EL (cell line): ENCODE measurements at regions not wholly inside any gene's neighbourhood (a gene's known extent, or its start where the extent isn't known, plus 50 kb on each side); places are given as distances from the start of the nearest gene placed in this dataset.
"Not testable (repeated sequence)": the region's sequence is repeated elsewhere in the genome, so short reads cannot be mapped to it uniquely, and the experiment has no call there.

Source experiments
- DNase-seq: peaks from one replicate; pipeline ENCODE4 v3.0.0-alpha.2; 2016

GRCh38 chr6:27770724-27771123, 141.5 kb downstream of the OR2B2 start:
- no peak for DNase-seq

- DNase-seq: no peak
These were observed 143.6 kb downstream of the OR2B2 start for GRCh38 chr6:27768556-27768955.

DNA sequence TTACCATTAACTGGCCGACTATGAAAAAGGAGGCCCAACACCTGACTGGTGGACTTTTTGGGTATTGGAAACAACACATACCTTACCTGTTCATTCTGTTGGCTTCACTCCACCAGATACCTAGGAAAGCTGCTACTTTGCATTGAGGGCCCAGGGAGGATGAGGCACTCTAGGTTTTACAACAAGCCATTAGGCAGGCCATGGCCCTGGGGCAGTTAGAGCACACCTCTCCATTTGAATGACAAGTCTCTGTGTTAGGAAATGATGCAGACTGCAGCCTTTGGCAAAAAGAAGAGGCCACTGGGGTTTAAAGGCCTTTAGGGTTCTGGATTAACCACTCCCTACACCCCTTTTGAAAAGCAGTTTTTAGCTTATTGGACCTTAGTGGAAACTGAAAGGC, 144.3 kb downstream of the OR2B2 start:
- no peak for DNase-seq

DNA sequence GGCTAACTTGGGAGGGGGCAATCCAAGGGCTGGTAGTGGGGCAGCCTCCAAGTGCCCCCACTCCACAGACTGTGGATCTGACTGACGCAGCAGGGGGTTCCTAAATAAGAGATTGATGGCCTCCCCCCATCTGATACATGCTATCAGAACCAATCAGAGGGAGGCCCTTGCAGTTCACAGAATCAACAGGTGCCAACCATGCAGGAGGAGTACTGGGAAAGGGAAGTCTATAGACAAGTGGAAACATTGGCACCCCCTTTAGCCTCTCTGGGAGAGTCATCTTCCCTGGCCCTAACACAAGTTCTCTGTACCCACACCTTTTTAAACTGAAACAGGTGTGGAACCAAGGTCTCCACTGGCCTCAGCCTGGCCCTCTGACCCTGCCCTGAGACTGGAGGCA, 145.8 kb downstream of the OR2B2 start:
- no peak for DNase-seq

DNA sequence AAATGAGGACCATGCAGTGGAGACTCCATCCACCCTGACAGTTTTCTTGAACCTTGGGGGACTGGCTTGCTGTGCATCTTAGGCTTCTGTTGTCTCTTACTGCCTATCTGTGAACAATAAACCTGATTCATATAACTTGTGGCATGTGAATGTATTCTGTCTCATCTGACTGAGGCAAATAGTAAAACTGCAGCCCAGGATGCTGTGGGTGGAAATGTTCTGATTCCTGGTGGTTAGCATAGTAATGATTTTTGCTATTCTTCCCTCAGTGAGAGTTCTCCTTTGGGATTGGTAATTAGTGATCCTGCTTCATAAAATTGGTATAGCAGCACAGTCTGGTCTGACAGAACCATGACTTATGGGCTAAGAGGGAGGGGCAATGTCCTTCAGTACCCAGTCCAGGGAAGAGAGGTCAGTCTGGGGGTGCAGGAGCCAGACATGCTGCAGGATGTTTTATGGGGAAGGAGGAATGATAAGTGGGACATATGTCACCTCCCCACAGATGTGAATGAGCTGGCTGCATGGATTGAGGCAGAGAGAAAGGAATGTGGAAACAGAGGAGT, 147.1 kb downstream of the OR2B2 start:
- DNase-seq: no peak

DNA sequence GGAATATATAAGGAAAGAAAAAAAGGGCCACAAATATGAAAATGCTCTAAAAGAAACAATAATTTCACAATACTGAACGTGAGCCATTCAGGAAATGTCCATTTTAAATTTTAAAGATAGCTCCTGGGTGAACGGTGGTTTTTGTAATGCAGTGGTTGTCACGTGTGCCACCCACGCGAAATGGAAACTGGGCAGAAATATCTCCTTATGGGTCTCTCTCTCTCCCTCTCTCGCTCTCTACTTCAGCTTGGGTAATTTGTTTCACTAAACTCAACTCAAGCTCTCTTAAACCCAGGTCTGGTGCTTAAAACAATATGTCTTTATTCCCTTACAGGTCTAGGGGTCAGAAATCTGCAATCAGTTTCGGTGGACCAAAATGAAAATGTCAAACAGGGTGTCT, 150.8 kb downstream of the OR2B2 start:
- DNase-seq: no peak

DNA sequence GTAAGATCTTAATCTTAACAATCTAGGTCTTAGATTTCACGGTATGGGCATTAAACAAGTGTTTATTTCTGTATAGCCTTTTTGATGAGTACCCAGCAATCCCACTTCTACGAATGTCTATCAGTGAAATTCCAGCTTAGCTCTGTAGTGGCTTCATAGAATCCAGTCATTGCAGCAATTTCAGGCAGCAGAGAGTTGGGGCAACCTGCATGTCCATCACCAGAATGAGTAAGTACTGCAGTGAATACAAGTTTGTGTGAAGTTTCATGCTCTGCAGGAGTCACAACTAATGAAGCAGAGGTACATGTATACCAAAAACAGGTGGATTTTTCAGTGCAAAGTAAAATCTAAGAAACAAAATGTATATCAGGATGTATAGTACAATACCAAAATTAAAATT, 151.7 kb downstream of the OR2B2 start:
- no peak for DNase-seq

DNA sequence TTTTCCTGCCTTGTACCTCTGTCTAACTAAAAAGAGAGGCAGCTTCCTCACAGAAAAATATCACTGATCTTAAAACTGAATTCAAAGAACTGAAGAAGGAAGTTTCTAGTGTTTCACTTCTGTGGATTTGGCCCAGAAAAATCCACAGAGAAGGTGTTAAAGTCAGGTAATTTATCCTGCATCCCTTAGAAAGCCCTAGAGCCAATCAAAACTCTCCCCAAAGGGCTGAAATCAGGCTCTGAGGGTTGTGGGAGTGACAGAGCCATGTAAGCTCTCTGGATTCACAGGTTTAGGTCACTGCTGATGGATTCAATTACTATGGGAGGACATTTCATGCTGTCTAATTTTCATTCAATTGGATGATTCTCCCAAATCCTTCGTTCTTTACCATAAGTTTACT, 152.3 kb downstream of the OR2B2 start:
- DNase-seq: no peak

DNA sequence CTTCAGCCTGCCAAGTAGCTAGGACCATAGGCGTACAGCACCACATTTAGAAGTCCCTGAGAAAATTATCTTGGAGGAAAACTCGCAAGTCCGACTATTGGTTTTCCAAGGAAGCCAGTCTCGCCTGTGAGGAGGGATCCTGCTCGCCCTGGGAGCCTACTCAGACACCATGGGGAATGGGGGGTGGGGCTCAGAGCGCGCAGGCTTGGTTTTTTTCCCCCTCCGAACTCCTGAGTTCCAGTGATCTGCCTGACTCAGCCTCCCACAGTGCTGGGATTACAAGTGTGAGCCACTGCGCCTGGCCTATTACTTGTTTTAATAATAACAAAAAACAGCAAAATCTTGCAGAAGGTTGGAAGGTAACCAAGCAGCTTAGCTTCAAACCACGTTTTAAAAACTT, 153.7 kb downstream of the OR2B2 start:
- DNase-seq: no peak

- DNase-seq: no peak
These were observed 154.9 kb downstream of the OR2B2 start for GRCh38 chr6:27757307-27757706.

GRCh38 chr6:27755768-27756167, 156.4 kb downstream of the OR2B2 start:
- no peak for DNase-seq

- DNase-seq: no peak
These were observed 157.8 kb downstream of the OR2B2 start for GRCh38 chr6:27754408-27754782.

DNA sequence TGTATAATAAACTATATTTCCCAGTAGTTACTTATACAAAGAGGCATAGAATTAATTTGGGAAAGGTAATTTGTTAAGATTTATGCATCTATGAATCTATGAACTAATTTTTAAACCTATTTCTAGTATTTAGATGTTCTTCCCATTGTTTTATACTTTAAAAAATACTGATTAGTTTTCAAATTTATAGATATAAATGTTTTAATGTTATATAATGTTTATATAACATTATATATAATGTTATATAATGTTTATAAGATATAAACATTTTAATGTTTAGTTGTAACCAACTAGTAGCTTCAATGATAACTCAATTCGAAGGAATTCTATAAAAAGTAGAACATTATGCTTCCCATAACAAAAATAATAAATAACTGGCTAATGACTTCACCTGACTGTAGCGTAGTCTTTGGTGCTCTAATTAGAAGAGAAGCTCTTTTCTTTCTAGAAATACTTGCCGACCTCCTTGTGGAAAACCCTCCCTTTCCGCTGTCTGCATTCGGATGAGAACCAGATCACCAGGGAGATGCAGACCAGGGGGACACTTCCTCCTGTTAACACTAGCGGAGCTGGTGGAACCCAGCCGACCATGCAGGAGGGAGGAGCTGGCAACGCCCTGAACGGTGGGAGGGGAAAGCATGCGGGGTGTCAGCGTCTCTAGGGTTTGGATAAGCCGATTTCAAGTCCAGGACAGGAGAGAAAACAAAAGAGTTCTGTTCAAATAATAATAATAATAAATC, 158.4 kb downstream of the OR2B2 start:
- DNase-seq: peak; percentile 91

- peak; percentile 84 for DNase-seq
These were observed 159.9 kb downstream of the OR2B2 start for GRCh38 chr6:27752038-27752885.

- DNase-seq: no peak
These were observed 163.5 kb downstream of the OR2B2 start for GRCh38 chr6:27748661-27749060.

GRCh38 chr6:27747637-27748036, 164.6 kb downstream of the OR2B2 start:
- no peak for DNase-seq

- DNase-seq: not testable (repeated sequence)
These were observed 165.3 kb downstream of the OR2B2 start for GRCh38 chr6:27746860-27747259.

GRCh38 chr6:27743787-27744186, 168.4 kb downstream of the OR2B2 start:
- DNase-seq: no peak

- DNase-seq: no peak
These were observed 169.2 kb downstream of the OR2B2 start for GRCh38 chr6:27742833-27743573.

- DNase-seq: not testable (repeated sequence)
These were observed 172.3 kb downstream of the OR2B2 start for GRCh38 chr6:27739902-27740301.

GRCh38 chr6:27736686-27737085, 175.5 kb downstream of the OR2B2 start:
- no peak for DNase-seq

DNA sequence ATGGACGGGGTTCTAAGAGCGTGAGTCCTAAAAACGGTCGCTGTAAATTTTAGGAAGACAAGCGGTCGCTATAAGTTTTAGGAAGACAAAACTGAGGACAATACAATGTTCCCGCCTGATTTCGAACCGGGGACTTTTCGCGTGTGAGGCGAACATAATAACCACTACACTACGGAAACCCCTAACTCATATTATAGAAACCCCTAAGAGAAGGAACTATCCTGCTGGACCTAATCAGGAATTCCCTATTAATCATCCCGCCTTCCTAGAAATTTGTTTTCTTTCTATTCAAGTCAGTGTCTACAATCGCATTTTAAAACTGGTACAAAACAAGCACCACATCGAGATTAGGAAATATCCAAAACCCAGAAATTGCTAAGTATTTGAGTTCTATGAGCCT, 183.8 kb downstream of the OR2B2 start:
- DNase-seq: no peak

- peak; percentile 41 for DNase-seq
These were observed 185.6 kb downstream of the OR2B2 start for GRCh38 chr6:27726619-27727023.
